ENCODE measurements at regions not wholly inside any gene's neighbourhood (a gene's known extent, or its start where the extent isn't known, plus 50 kb on each side); places are given as distances from the start of the nearest gene placed in this dataset.

DNA sequence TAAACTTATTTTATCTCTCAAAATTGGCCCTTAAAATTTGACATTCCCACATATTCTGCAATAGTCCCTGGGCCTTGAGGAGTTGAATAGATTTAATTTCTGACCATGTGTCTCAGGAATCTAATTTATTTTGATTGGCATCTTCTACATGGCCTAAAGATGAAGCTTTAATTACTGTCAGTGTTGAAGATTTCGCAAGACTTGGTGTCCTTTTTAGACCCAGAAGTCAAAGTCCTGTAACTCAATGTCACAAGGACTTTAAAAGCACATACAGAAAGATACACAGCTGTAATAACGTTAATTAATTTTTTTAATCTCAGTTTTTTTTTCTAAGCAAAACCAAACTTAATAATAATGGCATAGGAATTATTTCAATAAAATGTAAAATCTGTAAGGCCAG is 163.9 kb downstream of the SUCNR1 start:
- Mint-ChIP-seq H3K4me1 (peaks cover 4% of the 10 kb centered on the region; the same call in 1 of the 2 replicates), H3K27ac (no peak overlapping the region), H3K36me3 (peaks cover 58% of the 10 kb centered on the region), H3K27me3 (ENCODE audit: low read depth) (no peaks in the 10 kb centered on the region), H3K4me3 (no peak overlapping the region), H3K9me3 (peaks cover 71% of the 10 kb centered on the region)
- TF ChIP-seq JAZF1 (CRISPR knock-in tag; IDR thresholded peaks at IDR 0.05), result no peak
- TF ChIP-seq EMX1 (CRISPR knock-in tag; IDR thresholded peaks at IDR 0.05), result no peak
- no peak for TF ChIP-seq CREM (CRISPR knock-in tag; IDR thresholded peaks at IDR 0.05)
- no peak for TF ChIP-seq NR1H2 (CRISPR knock-in tag; IDR thresholded peaks at IDR 0.05)
- TF ChIP-seq, protein P1, sequence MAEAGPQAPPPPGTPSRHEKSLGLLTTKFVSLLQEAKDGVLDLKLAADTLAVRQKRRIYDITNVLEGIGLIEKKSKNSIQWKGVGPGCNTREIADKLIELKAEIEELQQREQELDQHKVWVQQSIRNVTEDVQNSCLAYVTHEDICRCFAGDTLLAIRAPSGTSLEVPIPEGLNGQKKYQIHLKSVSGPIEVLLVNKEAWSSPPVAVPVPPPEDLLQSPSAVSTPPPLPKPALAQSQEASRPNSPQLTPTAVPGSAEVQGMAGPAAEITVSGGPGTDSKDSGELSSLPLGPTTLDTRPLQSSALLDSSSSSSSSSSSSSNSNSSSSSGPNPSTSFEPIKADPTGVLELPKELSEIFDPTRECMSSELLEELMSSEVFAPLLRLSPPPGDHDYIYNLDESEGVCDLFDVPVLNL (CRISPR knock-in tag; IDR thresholded peaks at IDR 0.05; ENCODE audit: borderline replicate concordance, low read depth), result no peak
- TF ChIP-seq ETV6 (CRISPR knock-in tag; IDR thresholded peaks at IDR 0.05), result no peak
- TF ChIP-seq, protein P2, sequence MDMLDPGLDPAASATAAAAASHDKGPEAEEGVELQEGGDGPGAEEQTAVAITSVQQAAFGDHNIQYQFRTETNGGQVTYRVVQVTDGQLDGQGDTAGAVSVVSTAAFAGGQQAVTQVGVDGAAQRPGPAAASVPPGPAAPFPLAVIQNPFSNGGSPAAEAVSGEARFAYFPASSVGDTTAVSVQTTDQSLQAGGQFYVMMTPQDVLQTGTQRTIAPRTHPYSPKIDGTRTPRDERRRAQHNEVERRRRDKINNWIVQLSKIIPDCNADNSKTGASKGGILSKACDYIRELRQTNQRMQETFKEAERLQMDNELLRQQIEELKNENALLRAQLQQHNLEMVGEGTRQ (CRISPR knock-in tag; IDR thresholded peaks at IDR 0.05), result no peak
- ATAC-seq (no peak), DNase-seq (ENCODE audit: low spot score) (no peak)
- CTCF ChIA-PET, result no interaction called here
- POLR2A ChIA-PET, result no interaction called here

DNA sequence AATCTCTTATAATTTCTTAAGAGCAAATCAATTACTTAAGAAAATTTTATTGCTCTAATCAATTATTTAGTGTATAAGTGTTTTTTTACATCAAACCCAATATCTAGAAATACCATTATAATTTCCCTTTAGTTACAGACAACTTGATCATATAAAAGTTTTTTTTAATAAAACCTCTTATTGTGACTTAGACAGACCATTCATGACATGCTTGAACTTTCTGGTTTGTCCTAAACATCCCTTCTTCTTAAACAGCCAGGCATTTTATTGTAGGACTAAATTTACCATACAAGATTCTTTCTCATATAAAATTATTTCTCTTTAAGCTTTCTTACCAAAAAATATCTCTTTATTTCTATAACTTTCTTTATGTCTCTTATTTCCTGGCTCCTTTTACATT is 164.5 kb downstream of the SUCNR1 start:
- no peaks in the 10 kb centered on the region for H3K27me3 Mint-ChIP-seq (ENCODE audit: low read depth)
- no peak overlapping the region for H3K27ac Mint-ChIP-seq
- POLR2A ChIA-PET, result no interaction called here
- H3K9me3 Mint-ChIP-seq, result peaks cover 73% of the 10 kb centered on the region
- H3K4me3 Mint-ChIP-seq, result no peak overlapping the region
- TF ChIP-seq TEAD4 (CRISPR knock-in tag; IDR thresholded peaks at IDR 0.05) (no peak), GTF2I (CRISPR knock-in tag; conservative IDR thresholded peaks at IDR 0.05) (no peak)
- TF ChIP-seq, protein P3, sequence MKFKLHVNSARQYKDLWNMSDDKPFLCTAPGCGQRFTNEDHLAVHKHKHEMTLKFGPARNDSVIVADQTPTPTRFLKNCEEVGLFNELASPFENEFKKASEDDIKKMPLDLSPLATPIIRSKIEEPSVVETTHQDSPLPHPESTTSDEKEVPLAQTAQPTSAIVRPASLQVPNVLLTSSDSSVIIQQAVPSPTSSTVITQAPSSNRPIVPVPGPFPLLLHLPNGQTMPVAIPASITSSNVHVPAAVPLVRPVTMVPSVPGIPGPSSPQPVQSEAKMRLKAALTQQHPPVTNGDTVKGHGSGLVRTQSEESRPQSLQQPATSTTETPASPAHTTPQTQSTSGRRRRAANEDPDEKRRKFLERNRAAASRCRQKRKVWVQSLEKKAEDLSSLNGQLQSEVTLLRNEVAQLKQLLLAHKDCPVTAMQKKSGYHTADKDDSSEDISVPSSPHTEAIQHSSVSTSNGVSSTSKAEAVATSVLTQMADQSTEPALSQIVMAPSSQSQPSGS (CRISPR knock-in tag; IDR thresholded peaks at IDR 0.05; ENCODE audit: borderline replicate concordance, low read depth), result no peak
- peaks cover 58% of the 10 kb centered on the region for H3K36me3 Mint-ChIP-seq
- H3K4me1 Mint-ChIP-seq, result peaks cover 4% of the 10 kb centered on the region; the same call in 1 of the 2 replicates
- ATAC-seq, result no peak
- no peak for DNase-seq (ENCODE audit: low spot score)
- CTCF ChIA-PET, result no interaction called here

DNA sequence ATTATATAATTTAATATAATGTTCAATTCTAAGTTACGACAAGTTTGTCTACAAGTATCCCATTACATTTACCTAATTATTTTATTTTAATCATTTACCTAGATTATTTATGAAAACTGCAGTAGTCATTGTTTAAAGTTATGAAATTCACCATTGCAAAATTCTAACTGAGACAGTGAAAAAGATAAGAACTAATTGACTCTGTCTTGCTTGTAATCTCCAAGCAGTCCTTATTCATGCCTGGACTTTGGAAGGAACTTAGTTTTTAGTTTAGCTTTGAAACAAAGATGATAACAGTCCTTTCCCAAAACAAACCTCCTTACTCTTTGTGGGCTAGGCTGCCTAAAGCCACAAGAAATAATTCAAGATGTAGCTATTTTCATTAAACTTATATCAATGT is 165.0 kb downstream of the SUCNR1 start:
- Mint-ChIP-seq H3K4me3 (no peak overlapping the region), H3K27me3 (ENCODE audit: low read depth) (no peaks in the 10 kb centered on the region), H3K4me1 (peaks cover 4% of the 10 kb centered on the region; the same call in 1 of the 2 replicates), H3K27ac (no peak overlapping the region), H3K36me3 (peaks cover 53% of the 10 kb centered on the region), H3K9me3 (peaks cover 67% of the 10 kb centered on the region)
- no peak for DNase-seq (ENCODE audit: low spot score)
- no peak for ATAC-seq
- ChIA-PET CTCF (no interaction called here), POLR2A (interaction anchor here (0.7 kb wide), 1 partner anchor 419 kb away, joined by 3 read pairs; no protein-coding TSS in a partner anchor)
- TF ChIP-seq MXD4 (CRISPR knock-in tag; IDR thresholded peaks at IDR 0.05; ENCODE audit: borderline replicate concordance) (no peak), EMX1 (CRISPR knock-in tag; IDR thresholded peaks at IDR 0.05) (no peak), GABPB1 (CRISPR knock-in tag; IDR thresholded peaks at IDR 0.05) (no peak), ZBTB21 (CRISPR knock-in tag; IDR thresholded peaks at IDR 0.05; ENCODE audit: borderline replicate concordance) (no peak), PRRX2 (CRISPR knock-in tag; IDR thresholded peaks at IDR 0.05) (no peak)
- TF ChIP-seq, protein P4, sequence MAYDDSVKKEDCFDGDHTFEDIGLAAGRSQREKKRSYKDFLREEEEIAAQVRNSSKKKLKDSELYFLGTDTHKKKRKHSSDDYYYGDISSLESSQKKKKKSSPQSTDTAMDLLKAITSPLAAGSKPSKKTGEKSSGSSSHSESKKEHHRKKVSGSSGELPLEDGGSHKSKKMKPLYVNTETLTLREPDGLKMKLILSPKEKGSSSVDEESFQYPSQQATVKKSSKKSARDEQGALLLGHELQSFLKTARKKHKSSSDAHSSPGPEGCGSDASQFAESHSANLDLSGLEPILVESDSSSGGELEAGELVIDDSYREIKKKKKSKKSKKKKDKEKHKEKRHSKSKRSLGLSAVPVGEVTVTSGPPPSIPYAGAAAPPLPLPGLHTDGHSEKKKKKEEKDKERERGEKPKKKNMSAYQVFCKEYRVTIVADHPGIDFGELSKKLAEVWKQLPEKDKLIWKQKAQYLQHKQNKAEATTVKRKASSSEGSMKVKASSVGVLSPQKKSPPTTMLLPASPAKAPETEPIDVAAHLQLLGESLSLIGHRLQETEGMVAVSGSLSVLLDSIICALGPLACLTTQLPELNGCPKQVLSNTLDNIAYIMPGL (CRISPR knock-in tag; IDR thresholded peaks at IDR 0.05), result no peak
- TF ChIP-seq, protein P5, sequence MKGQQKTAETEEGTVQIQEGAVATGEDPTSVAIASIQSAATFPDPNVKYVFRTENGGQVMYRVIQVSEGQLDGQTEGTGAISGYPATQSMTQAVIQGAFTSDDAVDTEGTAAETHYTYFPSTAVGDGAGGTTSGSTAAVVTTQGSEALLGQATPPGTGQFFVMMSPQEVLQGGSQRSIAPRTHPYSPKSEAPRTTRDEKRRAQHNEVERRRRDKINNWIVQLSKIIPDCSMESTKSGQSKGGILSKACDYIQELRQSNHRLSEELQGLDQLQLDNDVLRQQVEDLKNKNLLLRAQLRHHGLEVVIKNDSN (CRISPR knock-in tag; IDR thresholded peaks at IDR 0.05), result no peak
- TF ChIP-seq, protein P6, sequence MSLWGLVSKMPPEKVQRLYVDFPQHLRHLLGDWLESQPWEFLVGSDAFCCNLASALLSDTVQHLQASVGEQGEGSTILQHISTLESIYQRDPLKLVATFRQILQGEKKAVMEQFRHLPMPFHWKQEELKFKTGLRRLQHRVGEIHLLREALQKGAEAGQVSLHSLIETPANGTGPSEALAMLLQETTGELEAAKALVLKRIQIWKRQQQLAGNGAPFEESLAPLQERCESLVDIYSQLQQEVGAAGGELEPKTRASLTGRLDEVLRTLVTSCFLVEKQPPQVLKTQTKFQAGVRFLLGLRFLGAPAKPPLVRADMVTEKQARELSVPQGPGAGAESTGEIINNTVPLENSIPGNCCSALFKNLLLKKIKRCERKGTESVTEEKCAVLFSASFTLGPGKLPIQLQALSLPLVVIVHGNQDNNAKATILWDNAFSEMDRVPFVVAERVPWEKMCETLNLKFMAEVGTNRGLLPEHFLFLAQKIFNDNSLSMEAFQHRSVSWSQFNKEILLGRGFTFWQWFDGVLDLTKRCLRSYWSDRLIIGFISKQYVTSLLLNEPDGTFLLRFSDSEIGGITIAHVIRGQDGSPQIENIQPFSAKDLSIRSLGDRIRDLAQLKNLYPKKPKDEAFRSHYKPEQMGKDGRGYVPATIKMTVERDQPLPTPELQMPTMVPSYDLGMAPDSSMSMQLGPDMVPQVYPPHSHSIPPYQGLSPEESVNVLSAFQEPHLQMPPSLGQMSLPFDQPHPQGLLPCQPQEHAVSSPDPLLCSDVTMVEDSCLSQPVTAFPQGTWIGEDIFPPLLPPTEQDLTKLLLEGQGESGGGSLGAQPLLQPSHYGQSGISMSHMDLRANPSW (CRISPR knock-in tag; conservative IDR thresholded peaks at IDR 0.05; ENCODE audit: low read depth), result no peak
